OCI-LY1 (cell line): ENCODE measurements at regions not wholly inside any gene's neighbourhood (a gene's known extent, or its start where the extent isn't known, plus 50 kb on each side); places are given as distances from the start of the nearest gene placed in this dataset.

Experiments used
- H2AFZ ChIP-seq: fragments of 200-600 bp; sonication (generic), shearing (Covaris generic); 2 replicates; pipeline ENCODE4 v1.6.0; 2014; ENCODE audit warnings: antibody characterized with exemption, mild to moderate bottlenecking, low read length
- H3F3A ChIP-seq: fragments of 200-600 bp; sonication (generic), shearing (Covaris generic); 2 replicates; pipeline ENCODE4 v1.6.0; 2014; ENCODE audit warnings: mild to moderate bottlenecking, antibody characterized with exemption, low read length, moderate library complexity; ENCODE audit not compliant: insufficient read depth
- H3K27ac ChIP-seq: fragments of 200-600 bp; sonication (generic); 2 replicates; pipeline ENCODE4 v1.5.1; 2014; ENCODE audit warnings: low read length, mixed run types, mild to moderate bottlenecking, low read depth; ENCODE audit not compliant: poor library complexity, severe bottlenecking
- H3K27me3 ChIP-seq: fragments of 200-600 bp; sonication (generic); 2 replicates; pipeline ENCODE4 v1.6.0; 2014; ENCODE audit warnings: antibody characterized with exemption, mild to moderate bottlenecking, low read length, moderate library complexity; ENCODE audit not compliant: insufficient read depth
- H3K36me3 ChIP-seq: fragments of 200-600 bp; sonication (generic); 2 replicates; pipeline ENCODE4 v1.6.1; 2014; ENCODE audit warnings: mild to moderate bottlenecking, antibody characterized with exemption, low read length, moderate library complexity, mixed read lengths; ENCODE audit not compliant: insufficient read depth
- H3K4me1 ChIP-seq: fragments of 200-600 bp; sonication (generic); 2 replicates; pipeline ENCODE4 v1.5.1; 2014; ENCODE audit warnings: mild to moderate bottlenecking, low read length, moderate library complexity; ENCODE audit not compliant: insufficient read depth, severe bottlenecking
- H3K4me2 ChIP-seq: fragments of 200-600 bp; sonication (generic), shearing (Covaris generic); 2 replicates; pipeline ENCODE4 v1.6.1; 2014; ENCODE audit warnings: low read length
- H3K4me3 ChIP-seq: fragments of 200-600 bp; sonication (generic); 2 replicates; pipeline ENCODE4 v1.5.1; 2014; ENCODE audit warnings: low read length, low read depth, mild to moderate bottlenecking, mixed read lengths; ENCODE audit not compliant: poor library complexity, severe bottlenecking
- H3K79me2 ChIP-seq: fragments of 200-600 bp; shearing (Covaris generic); 2 replicates; pipeline ENCODE4 v1.6.1; 2016; ENCODE audit warnings: mixed run types, low read length, mixed read lengths; ENCODE audit not compliant: insufficient read depth
- H3K9ac ChIP-seq: fragments of 200-600 bp; sonication (generic), shearing (Covaris generic); 2 replicates; pipeline ENCODE4 v1.6.1; 2014; ENCODE audit warnings: mild to moderate bottlenecking, low read length, mixed read lengths
- H3K9me2 ChIP-seq: fragments of 200-600 bp; sonication (generic), shearing (Covaris generic); 2 replicates; pipeline ENCODE4 v1.6.1; 2014; ENCODE audit warnings: low read depth, mild to moderate bottlenecking, low read length, mixed read lengths
- H3K9me3 ChIP-seq: fragments of 200-600 bp; shearing (Covaris generic); 2 replicates; pipeline ENCODE4 v1.6.1; 2014; ENCODE audit warnings: low read length, mixed read lengths
- H4K20me1 ChIP-seq: fragments of 200-600 bp; sonication (generic), shearing (Covaris generic); 2 replicates; pipeline ENCODE4 v1.6.0; 2016; ENCODE audit warnings: mild to moderate bottlenecking, low read length; ENCODE audit not compliant: insufficient read depth
- CTCF ChIP-seq: fragments of 200-600 bp; sonication (generic), shearing (Covaris generic); IDR thresholded peaks from 2 replicates; pipeline ENCODE4 v1.5.1; 2017; ENCODE audit warnings: mild to moderate bottlenecking, antibody characterized with exemption, low read length, moderate library complexity, mixed read lengths
- EZH2 ChIP-seq: fragments of 200-600 bp; sonication (generic), shearing (Covaris generic); IDR thresholded peaks from 2 replicates; pipeline ENCODE4 v1.8.0; 2017; ENCODE audit warnings: borderline replicate concordance, mixed run types, mild to moderate bottlenecking, antibody characterized with exemption, low read length, moderate library complexity, mixed read lengths

- Histone ChIP-seq H3K9me2 (no peaks in the 10 kb centered on the region), H3K4me1 (no peaks in the 10 kb centered on the region), H3K9ac (no peak overlapping the region), H3F3A (no peaks in the 10 kb centered on the region), H3K4me3 (no peak overlapping the region), H3K79me2 (no peaks in the 10 kb centered on the region), H3K4me2 (no peak overlapping the region), H3K9me3 (no peaks in the 10 kb centered on the region), H3K36me3 (no peaks in the 10 kb centered on the region), H3K27ac (no peak overlapping the region), H3K27me3 (no peaks in the 10 kb centered on the region), H2AFZ (no peak overlapping the region), H4K20me1 (no peaks in the 10 kb centered on the region)
- TF ChIP-seq EZH2, result no peak
- no peak for TF ChIP-seq CTCF
Observed at GRCh38 chr15:62886431-62887071, 156.0 kb upstream of the TPM1 start.

GRCh38 chr15:62887113-62887570, 155.4 kb upstream of the TPM1 start:
- Histone ChIP-seq H4K20me1 (no peaks in the 10 kb centered on the region), H3K79me2 (no peaks in the 10 kb centered on the region), H3K4me3 (no peak overlapping the region), H3K9me2 (no peaks in the 10 kb centered on the region), H3K4me1 (no peaks in the 10 kb centered on the region), H3K4me2 (no peak overlapping the region), H3K36me3 (no peaks in the 10 kb centered on the region), H3F3A (no peaks in the 10 kb centered on the region), H2AFZ (no peak overlapping the region), H3K9ac (no peak overlapping the region), H3K27ac (no peak overlapping the region), H3K9me3 (no peaks in the 10 kb centered on the region), H3K27me3 (no peaks in the 10 kb centered on the region)
- TF ChIP-seq CTCF (no peak), EZH2 (no peak)

GRCh38 chr15:62888623-62889022, 153.9 kb upstream of the TPM1 start:
- Histone ChIP-seq H2AFZ (no peak overlapping the region), H3K9me2 (no peaks in the 10 kb centered on the region), H3K9me3 (no peaks in the 10 kb centered on the region), H3K79me2 (no peaks in the 10 kb centered on the region), H3K36me3 (no peaks in the 10 kb centered on the region), H3K4me1 (no peaks in the 10 kb centered on the region), H3F3A (no peaks in the 10 kb centered on the region), H3K27me3 (no peaks in the 10 kb centered on the region), H4K20me1 (no peaks in the 10 kb centered on the region), H3K9ac (no peak overlapping the region), H3K27ac (no peak overlapping the region), H3K4me3 (no peak overlapping the region), H3K4me2 (no peak overlapping the region)
- TF ChIP-seq CTCF, result no peak
- TF ChIP-seq EZH2, result no peak
